GM18861 (cell line): ENCODE measurements at regions not wholly inside any gene's neighbourhood (a gene's known extent, or its start where the extent isn't known, plus 50 kb on each side); places are given as distances from the start of the nearest gene placed in this dataset.

Experiments used
- ATAC-seq: cut with Tn5 transposase; IDR thresholded peaks from one replicate; pipeline ENCODE4 v1.9.1; 2021; ENCODE audit not compliant: unreplicated experiment

DNA sequence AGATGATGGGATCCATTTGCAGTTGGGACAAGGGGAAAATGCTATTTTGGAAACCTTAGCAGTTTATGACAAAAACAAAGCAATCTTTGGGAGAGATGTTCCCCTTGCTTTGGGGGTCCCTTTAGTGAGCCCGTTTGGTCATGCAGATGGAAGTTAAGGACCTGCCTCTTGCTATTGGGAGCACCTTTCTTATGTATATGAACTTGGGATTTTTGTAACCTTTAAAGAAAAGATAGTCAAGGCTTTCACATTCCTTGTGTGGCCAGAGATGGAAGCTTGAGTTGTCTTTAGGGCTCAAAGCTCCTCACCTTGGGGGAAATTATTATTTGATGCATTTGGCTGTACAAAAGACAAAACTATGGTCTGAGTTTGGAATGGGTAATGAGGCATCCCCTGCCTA is 179.0 kb upstream of the PLPP4 start:
- ATAC-seq = no peak

DNA sequence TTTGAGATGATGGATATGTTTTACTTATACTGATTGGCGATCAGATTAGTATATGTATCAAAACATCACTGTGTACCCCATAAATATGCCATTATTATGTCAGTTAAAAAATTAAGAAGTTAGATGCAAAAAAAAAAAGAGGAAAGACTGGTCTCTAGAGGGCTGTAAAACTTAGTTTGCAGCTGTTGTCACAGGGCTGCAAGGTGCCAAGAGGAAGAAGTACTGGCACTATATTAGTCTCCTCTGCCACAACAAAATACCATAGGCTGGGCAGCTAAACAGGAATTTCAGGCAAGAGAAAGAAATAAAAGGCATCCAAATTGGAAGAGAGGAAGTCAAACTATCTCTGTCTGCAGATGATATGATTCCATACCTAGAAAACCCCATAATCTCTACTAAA is 177.8 kb upstream of the PLPP4 start:
- ATAC-seq = no peak

GRCh38 chr10:120282421-120282820 is 174.6 kb upstream of the PLPP4 start:
- no peak for ATAC-seq

- no peak for ATAC-seq
Measured at GRCh38 chr10:120282846-120283492, 174.1 kb upstream of the PLPP4 start.

- ATAC-seq = no peak
Measured at GRCh38 chr10:120285408-120285807, 171.6 kb upstream of the PLPP4 start.

DNA sequence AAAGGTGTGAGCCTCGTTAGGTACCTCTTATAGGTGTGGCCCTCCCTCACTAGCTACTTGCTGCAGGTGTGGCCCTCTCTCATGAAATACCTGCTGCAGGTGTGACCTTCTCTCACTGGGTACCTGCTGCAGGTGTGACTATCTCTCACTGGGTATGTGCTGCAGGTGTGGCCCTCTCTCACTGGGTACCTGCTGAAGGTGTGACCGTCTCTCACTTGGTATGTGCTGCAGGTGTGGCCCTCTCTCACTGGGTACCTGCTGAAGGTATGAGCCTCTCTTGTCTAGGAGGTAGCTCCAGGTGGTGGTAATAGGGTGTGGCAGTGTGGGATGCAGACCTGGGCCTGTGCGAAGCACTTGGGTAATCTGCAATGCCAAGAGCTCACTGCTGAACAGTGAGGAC is 170.7 kb upstream of the PLPP4 start:
- no peak for ATAC-seq

- no peak for ATAC-seq
Measured at GRCh38 chr10:120300513-120300912, 156.5 kb upstream of the PLPP4 start.

DNA sequence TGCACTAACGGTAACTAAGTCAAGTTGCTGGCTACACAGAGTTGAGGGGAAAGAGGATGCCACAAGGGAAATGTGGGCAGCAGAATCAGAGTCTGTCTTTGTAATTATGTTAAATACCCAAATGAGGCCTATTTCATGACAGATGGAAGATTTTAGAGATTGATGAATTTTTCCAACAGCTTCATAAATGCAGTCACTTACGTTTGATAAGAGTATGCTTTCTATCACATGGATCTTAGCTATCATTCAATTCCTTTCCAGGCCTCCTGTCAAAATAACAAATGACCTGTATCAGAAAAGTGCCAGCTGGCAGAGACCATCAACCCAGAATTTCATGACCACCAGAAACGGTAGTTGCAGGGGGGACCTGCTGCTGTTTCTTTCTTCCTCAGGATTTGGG is 148.4 kb upstream of the PLPP4 start:
- no peak for ATAC-seq

GRCh38 chr10:120313715-120314114 is 143.3 kb upstream of the PLPP4 start:
- no peak for ATAC-seq

DNA sequence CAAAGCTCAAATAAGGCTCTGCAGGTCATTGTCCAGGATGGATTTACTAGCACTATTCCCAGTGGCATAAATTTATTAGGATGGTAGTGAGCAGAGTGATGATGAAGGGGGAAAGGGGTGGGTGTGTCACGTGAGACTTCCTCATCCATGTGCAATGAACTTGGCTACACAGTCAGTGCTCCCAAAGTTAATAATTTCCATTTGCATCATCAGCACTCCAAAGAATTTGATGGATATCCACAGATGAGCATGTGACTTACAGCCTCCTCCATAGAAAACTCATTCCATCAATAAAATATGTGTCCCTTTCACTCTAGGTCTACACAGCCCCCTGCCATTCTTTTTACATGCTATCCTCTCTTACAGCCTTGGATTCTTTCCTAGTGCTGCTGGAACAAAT is 142.6 kb upstream of the PLPP4 start:
- no peak for ATAC-seq

DNA sequence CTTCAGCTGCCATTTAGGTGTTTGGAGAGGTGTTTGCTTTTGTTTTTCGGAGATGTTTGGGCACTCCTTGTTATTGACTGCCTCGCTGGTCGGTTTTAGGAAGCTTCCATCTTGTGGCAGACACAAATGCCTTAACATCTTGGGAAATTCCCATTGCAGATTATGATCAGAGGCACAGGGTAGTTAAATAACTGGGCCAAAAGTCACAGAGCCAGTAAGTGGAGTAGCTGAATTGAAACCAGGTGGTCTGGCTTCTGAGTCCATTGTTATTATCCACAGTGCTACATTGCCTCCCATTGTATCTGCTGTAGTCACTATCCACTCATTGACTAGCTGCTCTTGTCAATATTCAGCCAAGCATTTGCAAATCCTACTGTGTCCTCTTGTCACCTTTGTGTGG is 138.2 kb upstream of the PLPP4 start:
- ATAC-seq = no peak

GRCh38 chr10:120327675-120328074 is 129.4 kb upstream of the PLPP4 start:
- ATAC-seq = no peak

DNA sequence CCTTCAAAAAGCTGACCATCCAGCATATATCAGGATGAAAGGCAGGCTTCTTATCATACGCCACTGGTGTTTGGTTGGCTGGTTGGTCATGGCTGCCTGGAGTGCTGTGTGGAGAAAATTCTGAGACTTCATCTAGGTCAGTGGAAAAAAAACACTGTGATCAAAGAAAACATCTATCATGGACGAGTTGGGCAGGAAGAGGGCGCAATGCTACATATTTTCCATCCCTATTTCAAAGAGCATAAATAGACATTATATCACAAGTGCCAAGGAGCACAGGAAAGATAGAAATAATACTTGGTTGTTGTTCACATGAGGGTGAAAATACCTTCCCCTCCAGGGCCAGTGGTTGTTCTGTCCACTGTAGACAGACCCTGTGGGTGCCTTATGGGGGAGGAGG is 128.4 kb upstream of the PLPP4 start:
- no peak for ATAC-seq

DNA sequence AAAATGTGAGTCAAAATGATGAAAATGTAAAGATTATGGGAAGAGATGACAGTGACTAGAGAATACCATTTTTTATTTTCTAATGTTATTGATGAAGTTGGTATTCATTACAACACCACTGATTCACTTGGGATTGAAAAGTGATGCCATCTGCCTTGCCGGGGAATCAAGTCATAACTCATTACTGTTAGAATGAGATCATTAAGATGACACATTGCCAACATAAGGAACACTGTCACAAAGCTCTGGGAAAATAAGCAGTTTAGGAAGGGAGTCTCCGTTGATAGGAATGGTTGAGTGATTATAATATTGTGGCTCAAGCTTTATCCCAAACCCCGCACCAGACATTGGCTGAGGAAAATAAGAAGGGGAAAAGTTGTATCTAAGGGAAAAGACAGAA is 121.5 kb upstream of the PLPP4 start:
- ATAC-seq = no peak

DNA sequence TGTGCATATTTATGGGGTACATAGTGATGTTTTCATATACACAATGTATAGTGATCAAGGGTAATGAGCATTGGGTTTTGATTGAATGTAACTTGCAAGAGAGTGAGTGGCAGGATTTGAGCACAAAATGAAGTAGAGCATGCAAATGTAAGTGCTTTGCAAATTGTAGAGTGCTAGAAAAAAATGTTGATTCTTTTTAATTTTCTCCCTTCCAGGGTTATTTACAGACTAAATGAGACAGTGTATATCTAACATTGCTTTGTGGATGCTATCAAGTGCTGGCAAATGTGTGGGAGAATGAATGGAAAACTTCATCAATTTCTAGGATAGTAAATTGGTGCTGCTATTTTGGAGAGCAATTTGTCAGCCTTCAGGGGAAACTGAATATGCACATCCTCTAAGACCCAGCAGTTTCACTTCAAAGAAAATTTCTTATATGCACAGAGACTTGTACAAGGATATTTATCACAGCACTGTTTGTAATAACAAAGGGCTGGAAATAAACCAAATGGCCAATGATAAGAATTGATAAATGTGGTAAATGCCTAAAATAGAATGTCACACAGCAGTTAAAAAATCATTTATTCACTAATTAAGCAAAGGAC is 120.6 kb upstream of the PLPP4 start:
- no peak for ATAC-seq

DNA sequence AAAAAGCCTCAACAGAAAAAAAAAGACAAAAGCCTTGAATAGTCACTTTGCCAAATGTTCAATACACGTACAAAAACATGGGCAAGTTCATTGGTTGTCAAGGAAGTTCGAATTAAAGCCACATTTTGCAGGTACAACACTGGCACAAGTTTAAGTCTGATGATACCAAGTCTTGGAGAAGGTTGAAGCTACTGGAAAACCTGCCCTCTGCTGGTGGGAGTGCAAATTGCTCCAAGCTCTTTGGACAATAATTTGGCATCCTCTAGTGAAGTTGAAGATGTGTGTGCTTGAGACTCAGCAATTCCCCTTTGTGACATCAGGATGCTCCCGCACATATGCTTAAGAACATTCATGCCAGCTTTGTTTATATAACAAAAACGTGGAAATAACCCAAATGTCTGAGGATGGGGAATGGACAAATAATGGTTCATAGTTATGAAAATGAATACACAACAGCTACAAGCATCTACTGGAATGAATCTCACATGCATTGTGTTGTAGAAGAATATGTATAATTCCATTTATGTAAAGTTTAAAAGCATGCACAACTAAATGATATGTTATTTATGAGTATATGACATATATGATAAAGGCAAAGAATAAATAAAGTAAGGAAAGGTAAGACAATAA is 120.0 kb upstream of the PLPP4 start:
- no peak for ATAC-seq

- no peak for ATAC-seq
Measured at GRCh38 chr10:120342115-120342714, 114.8 kb upstream of the PLPP4 start.

DNA sequence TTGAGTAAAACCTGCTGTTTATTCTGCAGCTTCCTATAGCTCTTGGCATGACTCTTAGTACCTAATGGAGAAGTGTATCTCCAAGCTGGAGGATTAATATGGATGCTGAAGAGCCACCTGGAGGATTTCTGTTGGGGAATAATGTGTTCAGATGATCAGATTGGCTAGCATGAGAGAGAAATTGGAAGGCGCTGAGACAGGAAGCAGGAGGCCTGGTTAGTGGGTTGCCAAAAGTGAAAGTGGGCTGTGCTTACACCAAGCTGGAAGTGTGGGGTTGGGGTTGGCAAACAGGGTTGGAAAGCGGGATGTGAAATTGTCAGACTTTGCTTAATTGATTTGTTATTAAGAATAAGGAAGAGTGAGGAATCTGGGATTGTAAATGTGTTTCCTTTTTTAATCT is 111.8 kb upstream of the PLPP4 start:
- ATAC-seq = no peak

- no peak for ATAC-seq
Measured at GRCh38 chr10:120347644-120348043, 109.4 kb upstream of the PLPP4 start.

GRCh38 chr10:120349069-120349468 is 108.0 kb upstream of the PLPP4 start:
- ATAC-seq = no peak

GRCh38 chr10:120355425-120355824 is 101.6 kb upstream of the PLPP4 start:
- no peak for ATAC-seq

DNA sequence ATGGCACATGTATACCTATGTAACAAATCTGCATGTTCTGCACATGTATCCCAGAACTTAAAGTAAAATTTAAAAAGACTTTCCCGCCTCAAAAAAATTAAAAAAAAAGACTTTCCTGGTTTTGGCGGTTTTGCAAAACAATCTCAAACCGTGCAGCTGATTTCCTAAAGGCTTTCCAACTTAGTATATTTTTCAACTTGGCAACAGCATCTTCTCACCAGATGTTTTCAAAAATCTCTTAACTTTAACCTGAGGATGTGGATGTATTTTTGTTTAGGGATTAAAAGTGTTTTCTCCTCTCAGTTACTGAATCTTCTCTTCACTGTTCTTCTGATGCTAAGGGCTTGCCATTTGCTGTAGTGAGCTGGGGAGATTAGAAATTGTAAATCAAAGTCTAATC is 96.5 kb upstream of the PLPP4 start:
- ATAC-seq = no peak
